NCI-H1092 treated with DMSO at 0.1 percent for 48 hours (cell line): ENCODE measurements at regions not wholly inside any gene's neighbourhood (a gene's known extent, or its start where the extent isn't known, plus 50 kb on each side); places are given as distances from the start of the nearest gene placed in this dataset.
"Not testable (repeated sequence)": the region's sequence is repeated elsewhere in the genome, so short reads cannot be mapped to it uniquely, and the experiment has no call there.

Experiments
- DNase-seq: peaks from one replicate; lab custom pipeline; 2025; lab: John Stamatoyannopoulos, UW

- not testable (repeated sequence) for DNase-seq
These were observed 347.4 kb downstream of the MAGEE1 start for GRCh38 chrX:76774912-76775311.

DNA sequence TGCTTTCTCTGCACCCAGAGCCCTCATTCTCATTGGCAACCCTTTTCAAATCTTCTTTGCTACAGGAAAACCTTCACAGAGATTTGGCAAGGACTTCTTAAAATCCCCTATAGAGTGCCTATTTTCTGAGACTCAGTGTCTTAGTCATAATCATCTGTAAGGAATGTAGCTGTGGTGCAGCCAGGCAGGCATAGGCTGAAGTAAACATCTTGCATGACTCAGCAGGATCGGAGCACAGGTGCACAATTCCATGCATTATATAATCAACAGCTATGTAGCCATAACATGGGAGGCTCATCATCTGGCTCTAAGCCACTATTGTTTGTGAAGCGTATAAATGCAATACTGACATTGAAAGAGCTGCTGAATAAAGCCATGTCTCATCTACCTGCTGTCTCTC, 368.8 kb downstream of the MAGEE1 start:
- no peak for DNase-seq

DNA sequence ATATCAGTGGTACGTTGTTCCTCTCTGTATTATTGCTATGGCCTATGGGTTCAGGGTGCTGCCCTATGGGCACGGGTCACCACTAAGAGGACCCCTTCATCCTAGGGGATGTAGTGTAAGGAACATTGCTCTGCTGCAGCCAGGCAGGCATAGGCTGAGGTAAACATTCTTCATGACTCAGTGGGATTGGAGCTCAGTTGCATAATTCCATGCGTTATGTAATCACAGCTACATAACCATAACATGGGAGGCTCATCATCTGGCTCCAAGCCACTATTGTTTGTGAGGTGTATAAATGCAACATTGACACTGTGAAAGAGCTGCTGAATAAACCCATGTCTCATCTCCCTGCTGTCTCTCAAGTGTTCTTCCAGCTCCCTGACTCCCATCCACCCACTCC, 375.2 kb downstream of the MAGEE1 start:
- no peak for DNase-seq

DNA sequence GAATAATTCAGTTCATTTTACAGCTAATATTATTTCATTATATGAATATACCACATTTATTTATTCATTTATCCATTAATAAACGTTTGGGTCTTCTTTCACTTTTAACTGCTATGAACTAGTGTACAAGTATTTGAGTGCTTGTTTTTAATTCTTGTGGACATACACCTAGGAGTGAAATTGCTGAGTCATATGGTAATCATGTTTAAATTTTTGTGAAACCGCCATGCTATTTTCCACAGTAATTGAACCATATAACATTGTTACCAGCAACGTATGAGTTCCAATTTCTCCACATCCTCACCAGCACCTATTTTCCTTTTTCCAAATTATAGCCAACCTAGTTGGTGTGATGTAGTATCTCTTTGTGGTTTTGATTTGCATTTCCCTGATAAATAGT, 388.2 kb downstream of the MAGEE1 start:
- DNase-seq, result no peak

DNA sequence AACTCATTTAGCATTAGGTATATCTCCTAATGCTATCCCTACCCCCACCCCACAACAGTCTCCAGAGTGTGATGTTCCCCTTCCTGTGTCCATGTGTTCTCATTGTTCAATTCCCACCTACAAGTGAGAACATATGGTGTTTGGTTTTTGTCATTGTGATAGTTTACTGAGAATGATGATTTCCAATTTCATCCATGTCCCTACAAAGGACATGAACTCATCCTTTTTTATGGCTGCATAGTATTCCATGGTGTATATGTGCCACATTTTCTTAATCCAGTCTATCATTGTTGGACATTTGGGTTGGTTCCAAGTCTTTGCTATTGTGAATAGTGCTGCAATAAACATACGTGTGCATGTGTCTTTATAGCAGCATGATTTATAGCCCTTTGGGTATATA, 389.8 kb downstream of the MAGEE1 start:
- not testable (repeated sequence) for DNase-seq

DNA sequence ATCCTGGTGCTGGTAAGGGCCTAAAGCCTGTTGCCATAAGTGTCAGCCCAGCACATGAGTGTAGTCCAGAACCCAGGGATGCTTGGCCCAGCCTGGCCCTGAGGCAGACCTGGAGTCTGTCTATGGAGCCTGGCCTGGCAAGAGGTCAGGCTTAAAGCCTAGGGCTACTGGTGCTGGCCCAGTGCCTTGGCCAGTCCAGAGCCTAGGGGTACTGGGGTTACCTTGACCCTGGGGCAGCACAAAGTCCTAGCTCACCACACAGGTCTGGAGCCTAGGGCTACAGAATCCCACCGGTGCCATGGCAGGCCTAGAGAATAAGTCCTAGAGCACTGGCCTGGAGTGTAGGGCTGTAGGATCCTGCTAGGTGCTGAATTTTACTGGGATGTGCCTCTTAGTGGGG, 393.8 kb downstream of the MAGEE1 start:
- no peak for DNase-seq

DNA sequence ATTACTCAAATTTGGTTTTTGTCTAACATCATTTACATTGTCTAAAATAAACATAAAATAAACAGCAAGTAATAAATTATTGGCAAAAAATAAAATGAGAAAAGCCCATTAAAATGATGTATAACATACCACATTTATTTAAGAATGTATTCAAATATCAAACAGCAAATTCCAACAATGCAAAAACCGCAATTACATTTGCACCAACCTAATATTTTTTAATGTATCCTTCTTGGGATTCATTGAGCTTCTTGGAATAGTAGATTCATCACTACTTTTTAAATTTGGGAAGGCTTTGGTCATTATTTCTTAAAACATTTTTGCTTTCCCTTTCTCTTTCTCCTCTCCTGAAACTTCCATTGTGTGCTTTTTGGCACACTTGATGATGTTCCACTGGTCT, 400.2 kb downstream of the MAGEE1 start:
- DNase-seq, result no peak

DNA sequence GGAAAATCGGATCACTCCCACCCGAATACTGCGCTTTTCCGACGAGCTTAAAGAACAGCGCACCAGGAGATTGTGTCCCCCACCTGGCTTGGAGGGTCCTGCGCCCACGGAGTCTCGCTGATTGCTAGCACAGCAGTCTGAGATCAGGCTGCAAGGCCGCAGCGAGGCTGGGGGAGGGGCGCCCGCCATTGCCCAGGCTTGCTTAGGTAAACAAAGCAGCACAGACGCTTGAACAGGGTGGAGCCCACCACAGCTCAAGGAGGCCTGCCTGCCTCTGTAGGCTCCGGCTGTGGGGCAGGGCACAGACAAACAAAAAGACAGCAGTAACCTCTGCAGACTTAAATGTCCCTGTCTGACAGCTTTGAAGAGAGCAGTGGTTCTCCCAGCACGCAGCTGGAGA, 413.4 kb downstream of the MAGEE1 start:
- not testable (repeated sequence) for DNase-seq

- no peak for DNase-seq
These were observed 423.3 kb downstream of the MAGEE1 start for GRCh38 chrX:76850851-76851250.

DNA sequence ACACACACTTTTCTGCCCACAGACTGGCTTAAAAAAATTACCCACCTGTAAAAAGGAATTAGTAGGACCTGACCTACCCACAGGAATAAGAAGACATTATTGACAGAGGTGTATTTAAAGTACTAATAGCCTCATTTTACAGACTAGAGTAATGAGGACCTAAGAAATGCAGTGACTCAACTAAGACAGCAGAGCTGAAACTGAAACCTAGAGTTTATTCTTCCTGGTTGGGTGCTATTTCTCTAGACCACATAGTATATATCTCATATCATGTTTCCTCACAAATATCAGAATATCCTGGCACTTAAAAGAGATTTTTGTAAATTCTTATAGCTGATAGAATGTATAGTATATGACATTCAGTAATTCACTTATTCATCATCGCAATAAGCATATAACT, 435.0 kb downstream of the MAGEE1 start:
- DNase-seq, result no peak

DNA sequence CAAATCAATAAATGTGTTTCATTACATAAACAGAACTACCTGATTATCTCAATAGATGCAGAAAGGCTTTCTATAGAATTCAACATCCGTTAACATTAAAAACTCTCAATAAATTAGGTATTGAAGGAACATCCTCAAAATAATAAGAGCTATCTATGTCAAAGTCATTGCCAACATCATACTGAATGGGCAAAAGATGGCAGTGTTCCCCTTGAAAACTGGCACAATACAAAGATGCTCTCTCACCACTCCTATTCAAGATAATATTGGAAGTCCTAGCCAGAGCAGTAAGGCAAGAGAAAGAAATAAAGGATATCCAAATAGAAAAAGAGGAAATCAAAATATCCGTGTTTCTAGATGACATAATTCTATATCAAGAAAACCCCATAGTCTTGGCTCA, 466.4 kb downstream of the MAGEE1 start:
- DNase-seq, result no peak

DNA sequence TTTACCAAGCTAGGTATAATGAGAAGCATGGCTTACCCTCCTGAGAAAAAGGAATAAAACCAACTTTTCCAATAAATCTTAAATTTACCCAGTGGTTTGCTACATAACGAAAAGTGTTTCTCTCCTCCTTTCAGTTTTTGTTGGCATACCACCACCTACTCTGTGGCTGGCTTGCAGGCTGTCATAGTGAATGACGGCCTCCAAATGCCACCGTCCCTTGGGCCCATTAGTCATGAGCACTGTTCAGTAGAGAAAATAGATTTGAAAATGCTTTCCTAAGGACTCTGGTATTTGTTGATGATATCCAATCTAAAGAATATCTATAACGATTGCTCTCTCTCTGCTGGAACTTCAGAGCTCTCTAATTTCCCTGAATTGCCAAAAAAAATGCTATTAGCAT, 488.3 kb downstream of the MAGEE1 start:
- DNase-seq, result no peak

DNA sequence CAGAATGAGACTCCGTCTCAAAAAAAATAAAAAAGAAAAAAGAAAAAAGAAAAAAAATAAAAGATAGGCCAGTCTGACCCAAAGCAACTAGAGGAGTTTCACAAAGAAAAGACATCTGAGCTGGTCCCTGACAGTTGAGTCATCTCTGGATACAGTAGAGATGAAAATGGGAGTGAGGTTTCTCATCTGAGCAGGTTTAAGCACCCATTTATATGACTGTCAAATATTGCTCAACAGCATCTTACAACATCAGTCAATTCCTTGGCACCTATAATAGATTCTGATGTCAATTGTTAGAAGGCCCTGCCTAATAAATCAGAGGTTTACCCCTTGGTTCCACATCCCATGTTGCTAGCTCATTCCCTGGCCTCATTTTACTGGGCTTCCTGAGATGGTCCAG, 490.5 kb downstream of the MAGEE1 start:
- no peak for DNase-seq

GRCh38 chrX:76919761-76920160, 492.3 kb downstream of the MAGEE1 start:
- DNase-seq, result no peak

GRCh38 chrX:76920607-76921006, 493.1 kb downstream of the MAGEE1 start:
- no peak for DNase-seq

DNA sequence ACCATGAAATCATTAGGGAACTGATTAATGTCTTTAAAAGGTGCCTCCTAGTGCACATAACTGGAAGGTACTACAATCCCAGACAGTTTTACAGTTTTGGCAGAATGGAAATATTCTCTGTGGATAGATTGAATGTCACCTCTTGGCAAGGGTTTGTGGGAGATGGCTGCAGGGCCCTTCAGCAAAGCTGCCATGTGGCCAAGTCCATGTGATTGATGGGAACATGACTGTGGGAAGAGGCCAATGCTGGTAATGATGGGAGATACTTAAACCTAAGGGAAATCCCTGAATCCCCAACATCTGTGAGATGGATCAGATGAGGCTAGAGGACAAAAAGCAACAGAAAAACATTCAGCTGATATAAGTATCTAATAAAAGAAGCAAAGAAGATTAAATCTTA, 493.7 kb downstream of the MAGEE1 start:
- DNase-seq, result no peak

DNA sequence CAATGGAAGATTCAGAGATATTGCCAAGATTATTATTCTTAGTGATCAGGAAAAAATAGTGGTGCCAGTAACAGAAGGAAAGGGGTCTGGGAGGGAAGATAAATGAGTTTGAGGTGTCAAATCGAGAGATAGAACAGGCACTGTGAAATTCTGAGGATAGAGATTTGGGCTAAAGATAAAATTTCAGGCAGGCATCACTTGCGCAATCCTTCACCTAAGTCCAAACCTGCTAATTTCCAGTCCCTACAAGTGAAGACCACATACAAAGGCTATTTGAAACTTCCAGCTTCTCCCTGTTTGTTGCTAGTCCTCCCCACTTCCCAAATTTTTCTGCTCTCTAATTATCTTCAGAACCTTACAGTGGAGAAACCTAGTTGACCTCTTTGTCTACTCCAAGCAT, 494.6 kb downstream of the MAGEE1 start:
- no peak for DNase-seq

GRCh38 chrX:76924616-76925015, 497.1 kb downstream of the MAGEE1 start:
- DNase-seq, result not testable (repeated sequence)

DNA sequence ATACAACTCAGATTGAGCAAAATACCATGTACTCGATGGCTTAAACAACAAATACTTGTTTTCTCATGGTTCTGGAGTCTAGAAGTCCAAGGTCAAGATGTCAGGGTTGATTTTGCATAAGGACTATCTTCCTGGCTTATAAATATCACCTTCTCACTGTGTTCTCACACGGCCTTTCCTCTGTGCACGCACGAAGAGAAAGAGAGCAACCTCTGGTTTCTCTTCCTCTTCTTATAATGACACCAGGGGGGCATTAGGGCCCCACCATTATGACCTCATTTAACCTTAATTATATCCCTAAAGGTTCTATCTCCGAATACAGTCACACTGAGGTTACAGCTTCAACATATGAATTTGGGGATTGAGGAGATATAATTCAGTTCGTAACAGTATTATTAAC, 504.0 kb downstream of the MAGEE1 start:
- DNase-seq, result no peak

GRCh38 chrX:76957485-76957884, 489.7 kb upstream of the FGF16 start:
- no peak for DNase-seq

DNA sequence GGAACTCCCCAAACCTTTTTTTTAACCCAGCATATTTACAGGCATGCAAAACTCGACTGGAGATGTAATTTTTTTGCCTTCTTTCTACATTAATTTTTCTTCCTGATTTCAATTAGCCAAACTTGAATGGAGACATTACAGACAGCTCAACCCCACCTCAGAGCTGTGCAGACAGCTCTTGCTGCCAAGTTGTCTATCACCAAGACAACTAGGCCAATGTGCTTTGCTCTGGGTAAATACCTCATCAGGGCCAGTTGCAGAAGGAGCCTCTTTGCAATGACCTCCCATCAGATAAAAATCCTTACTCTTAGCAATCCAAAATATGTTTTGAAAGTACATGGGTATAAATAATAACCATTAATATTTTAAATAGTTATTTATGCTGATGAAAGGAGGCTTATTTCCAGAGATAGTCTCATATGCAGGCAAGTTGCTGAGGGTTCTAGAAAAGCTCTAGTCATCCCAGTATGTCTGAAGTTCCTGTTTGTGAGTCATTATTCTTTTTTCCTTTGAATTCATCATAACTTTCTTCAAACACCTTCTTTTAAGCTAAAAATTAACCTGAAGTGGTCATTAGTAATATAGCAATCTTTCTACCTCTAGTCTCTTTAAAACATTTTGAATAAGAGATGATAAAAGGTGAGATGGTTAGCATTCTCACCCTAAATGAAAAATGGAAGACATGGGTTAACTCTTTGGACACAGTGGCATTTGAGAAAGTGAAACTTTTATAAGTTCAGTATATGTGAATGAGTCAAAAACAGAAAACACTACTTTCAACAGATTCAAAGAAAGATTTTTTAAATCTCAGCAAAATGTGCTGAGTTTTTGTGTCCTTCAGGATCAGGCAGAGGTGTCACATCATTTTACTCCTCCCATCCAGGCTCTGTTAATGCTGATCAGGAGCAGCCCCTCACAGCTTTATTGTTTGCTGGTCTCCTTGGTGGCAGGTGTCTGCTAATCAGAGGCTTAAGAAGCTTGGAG, 475.5 kb upstream of the FGF16 start:
- DNase-seq, result no peak

- no peak for DNase-seq
These were observed 469.7 kb upstream of the FGF16 start for GRCh38 chrX:76977452-76977851.

DNA sequence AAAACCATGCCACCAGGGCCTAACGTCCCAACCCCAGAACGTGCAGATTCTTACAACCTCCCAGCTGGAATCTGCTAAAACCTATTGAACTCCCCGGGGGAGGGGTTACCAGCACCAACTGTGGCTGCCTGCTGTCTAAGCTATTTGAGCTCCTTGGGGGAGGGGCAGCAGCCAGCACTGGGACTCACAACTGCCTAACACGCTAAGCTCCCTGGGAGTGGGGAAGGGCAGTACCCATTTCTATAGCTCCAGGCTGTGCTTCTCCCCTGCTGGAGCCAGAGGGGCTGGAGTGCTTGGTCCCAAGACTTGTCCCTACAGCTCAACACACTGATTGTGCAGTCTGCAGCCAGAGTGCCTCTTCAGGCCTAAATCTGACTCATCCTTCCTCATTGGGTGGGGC, 459.8 kb upstream of the FGF16 start:
- no peak for DNase-seq

- DNase-seq, result no peak
These were observed 450.5 kb upstream of the FGF16 start for GRCh38 chrX:76996641-76997040.
